Right atrium auricular region (tissue), 2 donors: ENCODE measurements at regions not wholly inside any gene's neighbourhood (a gene's known extent, or its start where the extent isn't known, plus 50 kb on each side); places are given as distances from the start of the nearest gene placed in this dataset.

Source experiments
- DNase-seq: peaks from one replicate; pipeline ENCODE4 v3.0.0-alpha.2; 2019; ENCODE audit warnings: low spot score
- H3K27ac ChIP-seq, 2 donors: fragments of 200-600 bp; sonication (generic); 1 replicate in 1 of 2; 2 replicates in 1 of 2; pipeline ENCODE4 v1.5.1; 2016 to 2019
- H3K27me3 ChIP-seq, 2 donors: fragments of 200-600 bp; sonication (generic); one replicate each; pipeline versions ENCODE4 v1.5.1 to v1.6.0; 2017 to 2019
- H3K36me3 ChIP-seq: fragments of 200-600 bp; sonication (generic); one replicate; pipeline ENCODE4 v1.5.1; 2016
- H3K4me1 ChIP-seq, 2 donors: fragments of 200-600 bp; sonication (generic); one replicate each; pipeline versions ENCODE4 v1.5.1 to v1.6.0; 2017 to 2019
- H3K4me3 ChIP-seq, 2 donors: fragments of 200-600 bp; sonication (generic); 1 replicate in 1 of 2; 2 replicates in 1 of 2; pipeline ENCODE4 v1.5.1; 2017 to 2019; ENCODE audit warnings: mild to moderate bottlenecking in 1 of 2, moderate library complexity in 1 of 2
- H3K9me3 ChIP-seq, 2 donors: fragments of 200-600 bp; sonication (generic); one replicate each; pipeline ENCODE4 v1.5.1; 2019
- TF ChIP-seq, protein P1 (sequence below), 2 donors: fragments of 200-600 bp; sonication (generic); IDR thresholded peaks; one replicate each; pipeline ENCODE4 v1.5.1; 2019; ENCODE audit warnings: antibody characterized with exemption in 2 of 2

DNA sequence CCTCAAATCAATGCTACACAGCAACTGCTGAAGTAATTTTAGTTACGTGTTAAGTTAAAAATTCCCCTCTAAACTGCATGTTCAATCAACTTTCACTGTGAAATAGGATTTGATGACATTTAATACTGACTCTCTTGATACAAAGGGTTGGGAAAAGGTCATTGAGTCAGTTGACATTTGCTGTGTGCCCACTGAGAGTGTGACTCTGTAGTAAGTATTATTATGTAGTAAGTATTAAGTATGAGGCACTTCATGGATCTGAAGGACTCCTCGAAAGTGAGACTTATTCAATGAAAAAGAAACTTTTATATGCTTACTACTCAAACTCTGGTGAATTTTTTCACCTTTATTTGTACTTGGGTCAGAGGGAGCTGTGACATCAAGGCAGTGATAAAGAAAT, 83.1 kb upstream of the S1PR1 start:
- no peaks in the 10 kb centered on the region for H3K9me3 ChIP-seq
- H3K27ac ChIP-seq: no peak overlapping the region
- no peak overlapping the region for H3K4me3 ChIP-seq
- DNase-seq: no peak
- H3K27me3 ChIP-seq: no peaks in the 10 kb centered on the region
- H3K36me3 ChIP-seq: no peaks in the 10 kb centered on the region
- peaks cover 0 to 9% of the 10 kb centered on the region in 2 donors for H3K4me1 ChIP-seq
- TF ChIP-seq, protein P1, sequence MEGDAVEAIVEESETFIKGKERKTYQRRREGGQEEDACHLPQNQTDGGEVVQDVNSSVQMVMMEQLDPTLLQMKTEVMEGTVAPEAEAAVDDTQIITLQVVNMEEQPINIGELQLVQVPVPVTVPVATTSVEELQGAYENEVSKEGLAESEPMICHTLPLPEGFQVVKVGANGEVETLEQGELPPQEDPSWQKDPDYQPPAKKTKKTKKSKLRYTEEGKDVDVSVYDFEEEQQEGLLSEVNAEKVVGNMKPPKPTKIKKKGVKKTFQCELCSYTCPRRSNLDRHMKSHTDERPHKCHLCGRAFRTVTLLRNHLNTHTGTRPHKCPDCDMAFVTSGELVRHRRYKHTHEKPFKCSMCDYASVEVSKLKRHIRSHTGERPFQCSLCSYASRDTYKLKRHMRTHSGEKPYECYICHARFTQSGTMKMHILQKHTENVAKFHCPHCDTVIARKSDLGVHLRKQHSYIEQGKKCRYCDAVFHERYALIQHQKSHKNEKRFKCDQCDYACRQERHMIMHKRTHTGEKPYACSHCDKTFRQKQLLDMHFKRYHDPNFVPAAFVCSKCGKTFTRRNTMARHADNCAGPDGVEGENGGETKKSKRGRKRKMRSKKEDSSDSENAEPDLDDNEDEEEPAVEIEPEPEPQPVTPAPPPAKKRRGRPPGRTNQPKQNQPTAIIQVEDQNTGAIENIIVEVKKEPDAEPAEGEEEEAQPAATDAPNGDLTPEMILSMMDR (IDR thresholded peaks at IDR 0.05): no peak

DNA sequence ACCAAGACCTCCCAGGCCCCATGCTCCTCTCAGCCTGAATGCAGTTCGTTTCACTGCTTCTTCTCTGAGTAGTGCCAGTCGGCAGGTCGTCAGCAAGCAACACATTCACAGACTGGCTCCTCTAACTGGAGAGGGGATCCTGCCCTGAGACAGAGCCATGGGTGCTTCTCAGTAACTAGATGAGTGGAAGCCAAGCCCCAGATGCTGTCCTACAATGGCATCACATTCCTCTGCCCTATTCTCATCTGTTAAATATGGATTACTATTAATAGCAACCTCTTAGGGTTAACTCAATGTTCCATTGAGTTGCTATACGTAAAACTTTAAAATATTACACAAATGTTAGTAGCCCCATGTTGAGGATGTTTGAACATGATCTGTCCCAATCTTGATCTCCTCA, 84.2 kb upstream of the S1PR1 start:
- Histone ChIP-seq H3K4me1 (peaks cover 0 to 9% of the 10 kb centered on the region in 2 donors), H3K4me3 (no peak overlapping the region), H3K27me3 (no peaks in the 10 kb centered on the region), H3K9me3 (no peaks in the 10 kb centered on the region), H3K36me3 (no peaks in the 10 kb centered on the region), H3K27ac (no peak overlapping the region)
- no peak for DNase-seq
- TF ChIP-seq, protein P1 (IDR thresholded peaks at IDR 0.05): no peak

DNA sequence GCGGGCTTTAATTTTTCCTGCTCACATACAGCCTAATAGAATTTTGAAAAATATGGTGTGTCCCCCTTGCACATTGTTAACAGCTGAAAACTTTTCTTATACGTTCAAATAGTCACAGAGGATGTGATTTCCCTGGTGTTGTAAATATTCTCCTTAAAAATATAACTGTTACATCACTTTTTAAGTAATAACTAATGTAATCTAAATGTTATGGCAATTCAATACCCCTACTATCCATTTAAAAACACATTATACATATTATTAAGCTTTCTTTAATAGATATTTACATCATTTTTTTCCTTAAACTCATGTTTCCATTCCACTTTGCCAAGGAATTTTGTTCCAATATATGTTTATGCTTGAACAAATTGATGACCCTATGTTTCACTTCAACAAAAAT, 85.5 kb upstream of the S1PR1 start:
- no peaks in the 10 kb centered on the region for H3K27me3 ChIP-seq
- no peaks in the 10 kb centered on the region for H3K9me3 ChIP-seq
- H3K36me3 ChIP-seq: no peaks in the 10 kb centered on the region
- no peak for DNase-seq
- H3K4me1 ChIP-seq: peaks cover 0 to 9% of the 10 kb centered on the region in 2 donors
- peak overlapping the region in 1 of 2 donors; percentile 53 for H3K27ac ChIP-seq
- TF ChIP-seq, protein P1 (IDR thresholded peaks at IDR 0.05): no peak
- H3K4me3 ChIP-seq: no peak overlapping the region

DNA sequence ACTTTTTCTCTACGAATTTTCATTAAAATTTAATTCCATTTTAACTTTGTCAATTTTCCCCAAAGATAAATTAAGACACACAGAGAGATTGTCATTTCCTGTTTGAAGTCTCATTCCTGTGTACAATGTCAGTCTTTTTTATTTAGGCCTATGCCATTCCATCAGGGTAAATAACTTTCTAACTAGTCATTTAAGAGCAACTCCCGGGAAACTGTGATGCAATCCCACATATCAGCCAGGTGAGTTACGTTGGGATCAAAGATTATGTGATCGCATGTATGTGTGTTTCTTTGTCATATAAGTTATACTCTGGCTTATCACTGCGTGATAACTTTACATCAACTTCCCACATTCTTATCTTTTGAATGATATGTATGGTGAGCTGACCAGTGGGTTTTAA, 86.1 kb upstream of the S1PR1 start:
- Histone ChIP-seq H3K4me3 (no peak overlapping the region), H3K36me3 (no peaks in the 10 kb centered on the region), H3K27ac (peak overlapping the region; percentile 26 to 53), H3K9me3 (no peaks in the 10 kb centered on the region), H3K4me1 (peaks cover 0 to 9% of the 10 kb centered on the region in 2 donors), H3K27me3 (no peaks in the 10 kb centered on the region)
- no peak for DNase-seq
- TF ChIP-seq, protein P1 (IDR thresholded peaks at IDR 0.05): no peak

DNA sequence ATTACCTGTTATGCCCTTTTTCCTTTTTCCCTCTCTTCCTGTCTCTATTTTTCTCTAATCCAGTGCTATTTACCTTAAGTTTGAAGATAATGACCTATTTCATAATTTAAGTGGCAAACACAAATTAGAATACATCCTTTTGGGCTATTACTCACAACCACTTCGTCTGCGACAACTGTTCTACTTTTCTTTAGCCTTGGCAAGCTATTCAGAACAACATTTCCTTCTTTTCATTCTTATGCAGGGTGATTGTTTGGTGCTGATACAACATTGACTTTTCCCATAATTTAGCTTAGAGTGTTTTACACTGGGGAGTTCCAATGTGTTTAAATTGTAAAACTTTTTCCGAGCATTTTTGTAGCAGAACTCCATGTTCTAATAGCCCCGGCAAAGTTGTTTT, 86.6 kb upstream of the S1PR1 start:
- no peak for DNase-seq
- no peak overlapping the region for H3K4me3 ChIP-seq
- TF ChIP-seq, protein P1 (IDR thresholded peaks at IDR 0.05): no peak
- no peaks in the 10 kb centered on the region for H3K9me3 ChIP-seq
- H3K36me3 ChIP-seq: no peaks in the 10 kb centered on the region
- no peaks in the 10 kb centered on the region for H3K27me3 ChIP-seq
- peaks cover 0 to 9% of the 10 kb centered on the region in 2 donors for H3K4me1 ChIP-seq
- peak overlapping the region; percentile 26 to 53 for H3K27ac ChIP-seq

DNA sequence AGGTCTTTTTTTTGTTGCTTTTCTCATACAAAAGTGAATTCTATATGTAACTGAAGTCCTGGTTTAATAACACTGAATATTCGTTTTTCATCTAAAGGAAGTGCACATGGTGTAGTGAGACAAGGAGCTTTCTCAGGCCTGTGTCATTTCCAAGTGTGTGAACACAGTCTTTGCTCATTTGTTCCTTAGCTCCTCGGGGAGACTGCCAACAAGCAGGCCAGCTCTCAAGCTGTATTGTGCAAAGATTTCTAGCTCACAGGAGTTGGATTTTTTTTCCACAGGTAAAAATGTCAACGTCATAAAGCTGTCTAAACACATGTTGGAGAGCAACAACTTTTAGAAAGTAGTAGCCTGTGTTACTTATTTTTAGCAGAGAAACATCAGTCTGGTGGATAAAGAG, 87.8 kb upstream of the S1PR1 start:
- Histone ChIP-seq H3K4me3 (no peak overlapping the region), H3K4me1 (peaks cover 0 to 9% of the 10 kb centered on the region in 2 donors), H3K27ac (peak overlapping the region in 1 of 2 donors; percentile 19), H3K36me3 (no peaks in the 10 kb centered on the region), H3K27me3 (no peaks in the 10 kb centered on the region), H3K9me3 (no peaks in the 10 kb centered on the region)
- TF ChIP-seq, protein P1 (IDR thresholded peaks at IDR 0.05): no peak
- no peak for DNase-seq
